KMS-11 (cell line): ENCODE measurements at regions not wholly inside any gene's neighbourhood (a gene's known extent, or its start where the extent isn't known, plus 50 kb on each side); places are given as distances from the start of the nearest gene placed in this dataset.

ENCODE experiments used
- H2AFZ ChIP-seq: fragments of 200-600 bp; sonication (generic); 2 replicates; pipeline ENCODE4 v1.6.1; 2016; ENCODE audit warnings: antibody characterized with exemption, mixed run types, low read depth
- H3K27ac ChIP-seq: fragments of 200-600 bp; sonication (generic); 2 replicates; pipeline ENCODE4 v1.6.1; 2016; ENCODE audit warnings: mild to moderate bottlenecking, mixed run types
- H3K27me3 ChIP-seq: fragments of 200-600 bp; sonication (generic); 2 replicates; pipeline ENCODE4 v1.6.1; 2017; ENCODE audit warnings: mild to moderate bottlenecking, low read depth, mixed run types, moderate library complexity; ENCODE audit not compliant: insufficient read depth
- H3K36me3 ChIP-seq: fragments of 200-600 bp; sonication (generic); 2 replicates; pipeline ENCODE4 v1.6.1; 2017; ENCODE audit warnings: mild to moderate bottlenecking, mixed run types; ENCODE audit not compliant: insufficient read depth
- H3K4me1 ChIP-seq: fragments of 200-600 bp; sonication (generic); 2 replicates; pipeline ENCODE4 v1.6.1; 2016; ENCODE audit warnings: mild to moderate bottlenecking, low read depth, mixed run types; ENCODE audit not compliant: poor library complexity, severe bottlenecking
- H3K4me2 ChIP-seq: fragments of 200-600 bp; sonication (generic); 2 replicates; pipeline ENCODE4 v1.7.0; 2016; ENCODE audit warnings: mild to moderate bottlenecking, mixed run types
- H3K4me3 ChIP-seq: fragments of 200-600 bp; sonication (generic); IDR thresholded peaks from 2 replicates; pipeline ENCODE4 v1.6.1; 2017; ENCODE audit warnings: low read depth, low read length, mixed read lengths; ENCODE audit not compliant: insufficient read depth
- H3K79me2 ChIP-seq: fragments of 200-600 bp; sonication (generic); 2 replicates; pipeline ENCODE4 v1.6.1; 2016; ENCODE audit warnings: low read depth, mixed run types; ENCODE audit not compliant: insufficient read depth
- H3K9ac ChIP-seq: fragments of 200-600 bp; sonication (generic); 2 replicates; pipeline ENCODE4 v1.6.1; 2016; ENCODE audit warnings: mild to moderate bottlenecking, mixed run types
- H4K20me1 ChIP-seq: fragments of 200-600 bp; sonication (generic); 2 replicates; pipeline ENCODE4 v1.6.1; 2016; ENCODE audit warnings: mild to moderate bottlenecking, mixed run types; ENCODE audit not compliant: insufficient read depth
- TF ChIP-seq, protein P1 (sequence below): fragments of 200-600 bp; sonication (generic); conservative IDR thresholded peaks from 2 replicates; pipeline ENCODE4 v1.6.1; 2017; ENCODE audit warnings: low read depth, mild to moderate bottlenecking, antibody characterized with exemption, low read length, moderate library complexity, mixed read lengths

DNA sequence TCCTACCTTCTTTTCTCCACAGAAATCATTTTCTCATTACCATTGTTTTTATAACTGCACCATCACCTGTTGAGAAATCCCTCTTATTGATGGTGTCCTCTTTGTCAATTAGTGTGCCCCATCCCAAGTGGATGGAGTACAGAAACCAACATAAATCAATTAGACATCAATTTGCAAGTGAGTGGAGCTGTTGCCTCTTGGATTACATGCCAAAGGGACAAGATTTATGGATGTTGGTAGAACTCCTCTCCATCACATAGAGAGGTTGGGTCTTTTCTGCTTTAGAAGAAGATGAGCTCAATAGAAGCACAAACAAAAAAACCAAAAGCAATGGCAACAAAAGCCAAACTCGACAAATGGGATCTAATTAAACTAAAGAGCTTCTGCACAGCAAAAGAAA lies 973.5 kb downstream of the CDH11 start:
- H3K4me3 ChIP-seq = no peak overlapping the region
- H4K20me1 ChIP-seq = no peaks in the 10 kb centered on the region
- no peak overlapping the region for H2AFZ ChIP-seq
- no peak overlapping the region for H3K9ac ChIP-seq
- no peaks in the 10 kb centered on the region for H3K36me3 ChIP-seq
- no peaks in the 10 kb centered on the region for H3K79me2 ChIP-seq
- H3K4me2 ChIP-seq = no peak overlapping the region
- no peaks in the 10 kb centered on the region for H3K4me1 ChIP-seq
- no peak overlapping the region for H3K27ac ChIP-seq
- TF ChIP-seq, protein P1, sequence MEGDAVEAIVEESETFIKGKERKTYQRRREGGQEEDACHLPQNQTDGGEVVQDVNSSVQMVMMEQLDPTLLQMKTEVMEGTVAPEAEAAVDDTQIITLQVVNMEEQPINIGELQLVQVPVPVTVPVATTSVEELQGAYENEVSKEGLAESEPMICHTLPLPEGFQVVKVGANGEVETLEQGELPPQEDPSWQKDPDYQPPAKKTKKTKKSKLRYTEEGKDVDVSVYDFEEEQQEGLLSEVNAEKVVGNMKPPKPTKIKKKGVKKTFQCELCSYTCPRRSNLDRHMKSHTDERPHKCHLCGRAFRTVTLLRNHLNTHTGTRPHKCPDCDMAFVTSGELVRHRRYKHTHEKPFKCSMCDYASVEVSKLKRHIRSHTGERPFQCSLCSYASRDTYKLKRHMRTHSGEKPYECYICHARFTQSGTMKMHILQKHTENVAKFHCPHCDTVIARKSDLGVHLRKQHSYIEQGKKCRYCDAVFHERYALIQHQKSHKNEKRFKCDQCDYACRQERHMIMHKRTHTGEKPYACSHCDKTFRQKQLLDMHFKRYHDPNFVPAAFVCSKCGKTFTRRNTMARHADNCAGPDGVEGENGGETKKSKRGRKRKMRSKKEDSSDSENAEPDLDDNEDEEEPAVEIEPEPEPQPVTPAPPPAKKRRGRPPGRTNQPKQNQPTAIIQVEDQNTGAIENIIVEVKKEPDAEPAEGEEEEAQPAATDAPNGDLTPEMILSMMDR = no peak
- H3K27me3 ChIP-seq = no peaks in the 10 kb centered on the region

DNA sequence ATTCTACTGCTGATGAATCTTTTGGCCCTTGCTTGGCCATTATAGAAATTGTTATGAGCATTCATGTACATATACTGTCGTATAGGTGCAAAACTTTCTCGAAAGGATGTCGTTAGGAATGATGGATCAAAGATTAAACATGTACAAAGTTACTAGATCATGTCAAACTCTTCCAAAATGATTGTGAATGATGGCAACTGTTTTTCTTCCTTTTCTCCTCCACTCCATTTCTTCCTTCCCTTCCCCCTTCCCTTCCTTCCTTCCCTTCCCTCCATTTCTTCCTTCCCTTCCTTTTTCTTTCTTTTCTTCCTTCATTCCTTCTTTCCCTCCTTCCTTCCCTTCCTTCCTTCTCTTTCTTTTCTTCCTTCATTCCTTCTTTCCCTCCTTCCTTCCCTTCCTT lies 973.9 kb downstream of the CDH11 start:
- Histone ChIP-seq H2AFZ (no peak overlapping the region), H3K4me2 (no peak overlapping the region), H3K36me3 (no peaks in the 10 kb centered on the region), H3K27me3 (no peaks in the 10 kb centered on the region), H3K9ac (no peak overlapping the region), H4K20me1 (no peaks in the 10 kb centered on the region), H3K4me3 (no peak overlapping the region), H3K27ac (no peak overlapping the region), H3K79me2 (no peaks in the 10 kb centered on the region), H3K4me1 (no peaks in the 10 kb centered on the region)
- TF ChIP-seq, protein P1 = no peak

DNA sequence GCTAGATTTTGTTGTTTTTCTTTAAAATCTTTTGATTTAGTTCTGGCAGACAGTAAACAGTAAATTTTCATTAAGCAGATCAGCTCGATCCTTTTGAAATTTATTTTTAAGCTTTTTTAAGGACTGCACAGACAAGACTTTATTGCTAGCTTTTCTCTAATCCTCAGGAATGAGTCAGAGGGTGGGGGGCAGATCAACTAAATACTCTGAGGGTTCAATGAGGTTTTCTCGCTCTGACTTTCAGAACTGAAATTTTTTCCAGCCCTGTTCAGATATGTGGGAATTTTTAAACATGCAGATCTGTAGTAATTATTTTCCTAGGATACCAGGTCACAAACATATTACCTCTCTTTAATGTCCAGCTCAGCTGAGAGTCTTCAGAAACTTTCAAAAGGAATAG lies 977.2 kb downstream of the CDH11 start:
- Histone ChIP-seq H3K4me1 (no peaks in the 10 kb centered on the region), H3K27ac (no peak overlapping the region), H3K4me3 (no peak overlapping the region), H3K36me3 (no peaks in the 10 kb centered on the region), H3K79me2 (no peaks in the 10 kb centered on the region), H3K27me3 (no peaks in the 10 kb centered on the region), H3K4me2 (no peak overlapping the region), H4K20me1 (no peaks in the 10 kb centered on the region), H2AFZ (no peak overlapping the region), H3K9ac (no peak overlapping the region)
- TF ChIP-seq, protein P1 = no peak

DNA sequence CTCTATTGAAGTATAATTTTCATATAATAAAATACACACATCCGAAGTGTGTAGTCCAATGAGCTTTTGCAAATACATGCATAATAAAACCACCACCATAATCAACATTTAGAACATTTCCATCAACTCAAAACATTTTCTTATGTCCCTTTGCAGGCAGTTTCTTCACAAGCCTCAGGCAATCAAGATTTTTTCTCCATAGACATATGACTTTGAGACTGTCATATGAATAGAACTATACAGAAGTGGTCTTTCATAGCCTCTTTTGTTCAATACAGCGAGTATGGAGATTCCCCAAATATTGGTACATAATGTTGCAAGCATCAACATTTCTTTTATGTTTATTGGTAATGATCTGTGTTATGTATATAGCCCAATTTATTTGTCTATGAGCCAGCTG lies 983.2 kb downstream of the CDH11 start:
- no peak overlapping the region for H3K27ac ChIP-seq

More for the DNA sequence above, 983.2 kb downstream of the CDH11 start:
- H3K4me3 ChIP-seq = no peak overlapping the region
- H3K4me1 ChIP-seq = no peaks in the 10 kb centered on the region
- H3K27me3 ChIP-seq = no peaks in the 10 kb centered on the region
- TF ChIP-seq, protein P1 = no peak
- no peaks in the 10 kb centered on the region for H4K20me1 ChIP-seq
- H2AFZ ChIP-seq = no peak overlapping the region
- no peak overlapping the region for H3K9ac ChIP-seq
- H3K4me2 ChIP-seq = no peak overlapping the region
- H3K36me3 ChIP-seq = no peaks in the 10 kb centered on the region
- no peaks in the 10 kb centered on the region for H3K79me2 ChIP-seq
